ENCODE measurements at regions not wholly inside any gene's neighbourhood (a gene's known extent, or its start where the extent isn't known, plus 50 kb on each side); places are given as distances from the start of the nearest gene placed in this dataset.

DNA sequence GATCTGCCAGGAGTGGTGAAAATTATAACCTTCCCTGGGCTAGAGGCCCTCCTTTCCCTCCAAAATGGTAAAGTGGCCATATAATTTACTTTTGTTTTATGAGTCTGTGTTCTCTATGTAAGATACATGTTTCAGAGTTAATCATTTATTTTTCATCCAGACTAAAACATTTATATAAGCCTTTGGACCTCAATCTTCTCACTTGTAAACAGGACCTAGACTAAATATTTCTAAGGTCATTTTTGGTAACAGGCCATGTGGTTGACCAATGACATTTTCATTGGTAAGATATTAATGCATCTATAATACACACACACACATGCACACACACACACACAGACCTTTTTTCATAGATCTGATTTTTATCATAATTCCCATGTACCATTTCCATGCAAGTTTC, 79.7 kb upstream of the KCTD1 start:
- Histone ChIP-seq H3K4me3 (replicated peaks in 1 of 3; ENCODE audit: insufficient read depth in 1 of 3, low read depth in 1 of 3, low read length in 3 of 3) (no peak overlapping the region), H4K20me1 (replicated peaks; ENCODE audit: control insufficient read depth, extremely low read depth, insufficient read depth, low read length) (no peaks in the 10 kb centered on the region), H2AFZ (ENCODE audit: low read depth, low read length) (no peak overlapping the region), H3K4me1 (ENCODE audit: control insufficient read depth, extremely low read depth, insufficient read depth, low read length) (no peaks in the 10 kb centered on the region), H3K9me1 (replicated peaks; ENCODE audit: control insufficient read depth, extremely low read depth, insufficient read depth, low read length) (no peaks in the 10 kb centered on the region), H3K27me3 (ENCODE audit: control insufficient read depth in 2 of 2, insufficient read depth in 2 of 2, low read length in 2 of 2) (no peaks in the 10 kb centered on the region), H3K27ac (ENCODE audit: insufficient read depth, low read depth, low read length) (no peak overlapping the region), H3K79me2 (ENCODE audit: control insufficient read depth, insufficient read depth, low read length) (no peaks in the 10 kb centered on the region), H3K9me3 (replicated peaks; ENCODE audit: control insufficient read depth, insufficient read depth, low read length) (peaks cover 2% of the 10 kb centered on the region), H3K4me2 (ENCODE audit: insufficient read depth, low read length) (no peak overlapping the region), H3K9ac (replicated peaks; ENCODE audit: extremely low read depth, insufficient read depth, low read length) (no peak overlapping the region), H3K36me3 (ENCODE audit: control insufficient read depth in 2 of 2, extremely low read depth in 1 of 2, insufficient read depth in 2 of 2, low read length in 2 of 2) (no peaks in the 10 kb centered on the region)
- FAIRE-seq, result no peak
- dilution Hi-C loops (cut with MboI; ENCODE audit: extremely low pct_ligation_motif_present, low sequenced_read_pairs), result no loop called here
- intact Hi-C loops (cut with micrococcal nuclease), result loop anchor here (10.0 kb wide), 1 partner anchor 377 kb away; no protein-coding TSS in a partner anchor
- POLR2A ChIA-PET, result no interaction called here
- DNase-seq (ENCODE audit: low read depth, low spot score), result no peak
- TF ChIP-seq, protein P1, sequence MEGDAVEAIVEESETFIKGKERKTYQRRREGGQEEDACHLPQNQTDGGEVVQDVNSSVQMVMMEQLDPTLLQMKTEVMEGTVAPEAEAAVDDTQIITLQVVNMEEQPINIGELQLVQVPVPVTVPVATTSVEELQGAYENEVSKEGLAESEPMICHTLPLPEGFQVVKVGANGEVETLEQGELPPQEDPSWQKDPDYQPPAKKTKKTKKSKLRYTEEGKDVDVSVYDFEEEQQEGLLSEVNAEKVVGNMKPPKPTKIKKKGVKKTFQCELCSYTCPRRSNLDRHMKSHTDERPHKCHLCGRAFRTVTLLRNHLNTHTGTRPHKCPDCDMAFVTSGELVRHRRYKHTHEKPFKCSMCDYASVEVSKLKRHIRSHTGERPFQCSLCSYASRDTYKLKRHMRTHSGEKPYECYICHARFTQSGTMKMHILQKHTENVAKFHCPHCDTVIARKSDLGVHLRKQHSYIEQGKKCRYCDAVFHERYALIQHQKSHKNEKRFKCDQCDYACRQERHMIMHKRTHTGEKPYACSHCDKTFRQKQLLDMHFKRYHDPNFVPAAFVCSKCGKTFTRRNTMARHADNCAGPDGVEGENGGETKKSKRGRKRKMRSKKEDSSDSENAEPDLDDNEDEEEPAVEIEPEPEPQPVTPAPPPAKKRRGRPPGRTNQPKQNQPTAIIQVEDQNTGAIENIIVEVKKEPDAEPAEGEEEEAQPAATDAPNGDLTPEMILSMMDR (IDR thresholded peaks at IDR 0.05; ENCODE audit: extremely low read depth in 1 of 2, insufficient read depth in 1 of 2, low read depth in 1 of 2, low read length in 2 of 2), result no peak
- no peak for TF ChIP-seq POLR2A (IDR thresholded peaks at IDR 0.05; ENCODE audit: low read depth, low read length)
- BruUV-seq (replicated peaks), result no TSS peak
- CTCF ChIA-PET, result no interaction called here

- no peak overlapping the region for H3K9ac ChIP-seq (replicated peaks; ENCODE audit: extremely low read depth, insufficient read depth, low read length)
- H3K36me3 ChIP-seq (ENCODE audit: control insufficient read depth in 2 of 2, extremely low read depth in 1 of 2, insufficient read depth in 2 of 2, low read length in 2 of 2), result no peaks in the 10 kb centered on the region
- no peak overlapping the region for H3K4me2 ChIP-seq (ENCODE audit: insufficient read depth, low read length)
- H2AFZ ChIP-seq (ENCODE audit: low read depth, low read length), result no peak overlapping the region
- DNase-seq (ENCODE audit: low read depth, low spot score), result no peak
- no peaks in the 10 kb centered on the region for H3K4me1 ChIP-seq (ENCODE audit: control insufficient read depth, extremely low read depth, insufficient read depth, low read length)
- POLR2A ChIA-PET, result no interaction called here
- H3K9me3 ChIP-seq (replicated peaks; ENCODE audit: control insufficient read depth, insufficient read depth, low read length), result peaks cover 2% of the 10 kb centered on the region
- FAIRE-seq, result no peak
- H3K9me1 ChIP-seq (replicated peaks; ENCODE audit: control insufficient read depth, extremely low read depth, insufficient read depth, low read length), result no peaks in the 10 kb centered on the region
- H3K27me3 ChIP-seq (ENCODE audit: control insufficient read depth in 2 of 2, insufficient read depth in 2 of 2, low read length in 2 of 2), result no peaks in the 10 kb centered on the region
- no peaks in the 10 kb centered on the region for H4K20me1 ChIP-seq (replicated peaks; ENCODE audit: control insufficient read depth, extremely low read depth, insufficient read depth, low read length)
- intact Hi-C loops (cut with micrococcal nuclease) (loop anchor here (10.0 kb wide), 1 partner anchor 380 kb away; no protein-coding TSS in a partner anchor), dilution Hi-C loops (cut with MboI; ENCODE audit: extremely low pct_ligation_motif_present, low sequenced_read_pairs) (no loop called here)
- H3K27ac ChIP-seq (ENCODE audit: insufficient read depth, low read depth, low read length), result no peak overlapping the region
- no TSS peak for BruUV-seq (replicated peaks)
- no peak overlapping the region for H3K4me3 ChIP-seq (replicated peaks in 1 of 3; ENCODE audit: insufficient read depth in 1 of 3, low read depth in 1 of 3, low read length in 3 of 3)
- CTCF ChIA-PET, result no interaction called here
- no peak for TF ChIP-seq POLR2AphosphoS5 (IDR thresholded peaks at IDR 0.05; ENCODE audit: insufficient read depth, low read depth, low read length)
- no peak for TF ChIP-seq FOS (IDR thresholded peaks at IDR 0.05; ENCODE audit: borderline replicate concordance, insufficient read depth, low read length)
- no peak for TF ChIP-seq POLR2A (IDR thresholded peaks at IDR 0.05; ENCODE audit: low read depth, low read length)
- TF ChIP-seq, protein P1 (IDR thresholded peaks at IDR 0.05; ENCODE audit: extremely low read depth in 1 of 2, insufficient read depth in 1 of 2, low read depth in 1 of 2, low read length in 2 of 2), result no peak
- no peak for TF ChIP-seq GATA2 (IDR thresholded peaks at IDR 0.05; ENCODE audit: insufficient read depth, insufficient read length, low read depth, low read length)
- TF ChIP-seq EZH2 (IDR thresholded peaks at IDR 0.05; ENCODE audit: borderline replicate concordance, low read depth, low read length, severe bottlenecking), result no peak
- TF ChIP-seq, protein P2, sequence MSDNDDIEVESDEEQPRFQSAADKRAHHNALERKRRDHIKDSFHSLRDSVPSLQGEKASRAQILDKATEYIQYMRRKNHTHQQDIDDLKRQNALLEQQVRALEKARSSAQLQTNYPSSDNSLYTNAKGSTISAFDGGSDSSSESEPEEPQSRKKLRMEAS (IDR thresholded peaks at IDR 0.05; ENCODE audit: insufficient read depth, insufficient read length), result no peak
- TF ChIP-seq JUN (IDR thresholded peaks at IDR 0.05; ENCODE audit: borderline replicate concordance, insufficient read depth, insufficient read length, low read depth), result no peak
- TF ChIP-seq MYC (IDR thresholded peaks at IDR 0.05; ENCODE audit: low read depth, low read length), result no peak
- H3K79me2 ChIP-seq (ENCODE audit: control insufficient read depth, insufficient read depth, low read length), result no peaks in the 10 kb centered on the region
These were observed 76.1 kb upstream of the KCTD1 start for GRCh38 chr18:26624443-26624842.

All from endothelial cell of umbilical vein (primary cell).